WI38 (cell line): ENCODE measurements at regions not wholly inside any gene's neighbourhood (a gene's known extent, or its start where the extent isn't known, plus 50 kb on each side); places are given as distances from the start of the nearest gene placed in this dataset.
"Not testable (repeated sequence)": the region's sequence is repeated elsewhere in the genome, so short reads cannot be mapped to it uniquely, and the experiment has no call there.

Experiments used
- H3K4me3 ChIP-seq: 2 replicates; pipeline ENCODE4 v1.5.1; 2011; ENCODE audit warnings: low read depth, mild to moderate bottlenecking, control low read depth, low read length
- CTCF ChIP-seq: IDR thresholded peaks from 2 replicates; pipeline ENCODE4 v1.5.1; 2012; ENCODE audit warnings: low read depth, mild to moderate bottlenecking, control low read depth, low read length

DNA sequence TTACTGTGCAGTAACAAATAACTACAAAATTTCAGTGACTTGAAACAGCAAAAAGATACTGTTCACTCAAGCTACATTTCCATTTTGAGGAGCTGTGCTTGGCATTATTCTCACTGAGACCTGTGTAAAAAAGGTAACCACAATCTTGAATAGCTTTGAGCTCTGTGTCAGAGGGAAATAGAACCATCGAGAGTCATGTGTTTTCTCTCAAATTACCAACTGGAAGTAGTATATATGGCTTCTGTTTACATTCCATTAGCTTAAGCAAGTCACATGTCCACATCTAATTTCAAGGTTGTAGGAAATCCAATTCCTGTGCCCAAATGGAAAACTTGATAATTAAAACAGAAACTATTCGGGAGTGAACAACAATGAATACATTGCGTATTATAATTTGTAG, 82.9 kb upstream of the BANK1 start:
- no peak overlapping the region for H3K4me3 ChIP-seq
- no peak for TF ChIP-seq CTCF

GRCh38 chr4:101706535-101707057, 83.9 kb upstream of the BANK1 start:
- no peak for TF ChIP-seq CTCF
- no peak overlapping the region for H3K4me3 ChIP-seq

DNA sequence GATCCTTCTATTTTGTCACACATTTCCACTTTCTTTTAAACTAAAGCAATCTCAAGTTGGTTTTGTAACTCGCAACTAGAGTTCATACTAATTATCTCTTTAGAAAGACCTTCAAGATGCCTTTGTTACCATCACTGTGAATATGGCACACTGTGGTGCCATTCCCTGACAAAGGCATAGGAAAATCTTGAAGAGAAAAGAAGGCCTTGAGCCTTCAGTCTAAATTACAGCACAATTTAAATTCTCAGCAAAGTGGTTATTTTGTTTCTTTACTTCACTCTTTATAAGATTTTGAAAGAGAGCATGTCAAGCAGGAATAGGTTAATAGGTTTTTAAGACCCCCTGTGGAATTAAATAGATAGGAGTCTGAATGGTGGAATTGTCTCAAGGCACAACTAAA, 89.0 kb upstream of the BANK1 start:
- no peak for TF ChIP-seq CTCF
- H3K4me3 ChIP-seq, result no peak overlapping the region

GRCh38 chr4:101699441-101700124, 90.9 kb upstream of the BANK1 start:
- no peak overlapping the region for H3K4me3 ChIP-seq
- TF ChIP-seq CTCF, result no peak

GRCh38 chr4:101697266-101697665, 93.3 kb upstream of the BANK1 start:
- H3K4me3 ChIP-seq, result no peak overlapping the region
- no peak for TF ChIP-seq CTCF

DNA sequence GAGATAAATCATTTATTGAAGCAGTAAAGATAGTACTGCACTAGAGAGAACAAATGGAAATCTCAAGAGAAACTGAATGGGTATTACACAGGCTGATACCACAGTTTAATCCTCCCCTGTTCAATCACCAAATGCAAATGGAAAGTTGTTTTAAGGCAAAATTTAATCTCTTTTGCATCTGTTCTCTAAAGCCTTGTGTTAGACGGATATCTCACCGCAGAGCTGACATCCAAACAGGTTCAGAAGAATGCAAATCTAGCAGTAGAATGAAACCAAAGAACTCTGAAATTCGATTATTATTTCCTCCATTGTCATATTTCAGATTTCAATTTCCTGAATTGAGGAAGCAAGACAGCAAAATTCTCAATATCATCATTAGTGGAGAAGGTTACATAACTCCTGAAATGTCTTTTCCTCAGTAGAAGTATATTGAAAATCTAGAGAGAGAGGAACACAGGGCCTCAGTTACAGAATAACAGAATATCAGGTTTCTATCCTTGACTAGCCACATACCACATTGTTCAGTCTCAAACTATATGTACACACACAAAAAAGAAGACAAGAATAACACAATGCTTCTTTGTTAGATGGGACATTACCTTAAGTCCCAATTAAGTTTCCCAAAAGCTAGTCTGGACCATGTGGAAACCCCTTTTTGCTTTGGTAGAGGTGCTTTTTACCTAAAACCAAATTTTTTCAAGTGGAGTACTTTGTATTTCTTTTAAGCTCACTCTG, 94.1 kb upstream of the BANK1 start:
- no peak overlapping the region for H3K4me3 ChIP-seq
- no peak for TF ChIP-seq CTCF

DNA sequence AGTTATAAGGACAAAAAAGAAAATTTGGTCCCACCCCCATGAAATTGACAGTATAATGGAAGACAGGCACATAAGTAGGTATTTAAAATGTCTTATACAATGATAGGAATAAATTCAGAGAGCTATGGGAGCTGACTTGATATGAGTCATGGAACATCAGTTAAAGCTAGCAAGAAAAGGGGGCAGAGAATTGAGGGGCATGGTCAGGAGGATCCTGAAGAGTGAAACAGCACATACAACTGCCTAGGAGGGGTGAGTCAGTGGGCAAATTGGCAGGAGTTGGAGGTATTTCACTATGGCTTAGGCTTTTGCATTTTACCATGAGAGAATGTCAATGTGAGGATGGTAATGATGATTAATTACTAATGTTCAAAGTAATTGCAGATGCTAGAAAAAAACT, 95.4 kb upstream of the BANK1 start:
- no peak for TF ChIP-seq CTCF
- H3K4me3 ChIP-seq, result no peak overlapping the region

DNA sequence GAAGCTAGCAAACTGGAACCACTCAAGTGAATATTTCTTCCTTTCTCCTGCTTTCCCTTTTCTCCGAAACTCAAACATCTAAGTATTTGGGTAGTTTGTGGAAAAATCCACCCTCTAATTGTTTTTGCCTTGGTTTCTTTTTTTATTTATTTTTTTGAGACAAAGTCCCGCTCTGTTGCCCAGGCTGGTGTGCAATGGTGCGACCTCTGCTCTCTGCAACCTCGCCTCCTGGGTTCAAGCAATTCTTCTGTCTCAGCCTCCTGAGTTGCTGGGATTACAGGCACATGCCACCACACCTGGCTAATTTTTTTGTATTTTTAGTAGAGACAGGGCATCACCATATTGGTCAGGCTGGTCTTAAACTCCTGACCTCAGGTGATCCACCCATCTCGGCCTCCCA, 96.1 kb upstream of the BANK1 start:
- H3K4me3 ChIP-seq, result not testable (repeated sequence)
